Bronchial epithelial cell (primary cell): ENCODE measurements at regions not wholly inside any gene's neighbourhood (a gene's known extent, or its start where the extent isn't known, plus 50 kb on each side); places are given as distances from the start of the nearest gene placed in this dataset.

ENCODE experiments used
- DNase-seq: peaks from one replicate; pipeline ENCODE4 v3.0.0-alpha.2; 2010; ENCODE audit warnings: low read depth
- FAIRE-seq: peaks from 2 replicates; lab custom pipeline; 2011; peaks lifted over from hg19 to GRCh38; lab: Jason Lieb, UNC
- H3K27me3 ChIP-seq: 2 replicates; pipeline ENCODE4 v1.5.1; 2011; ENCODE audit warnings: low read length; ENCODE audit not compliant: control insufficient read depth, insufficient read depth
- H3K36me3 ChIP-seq: 2 replicates; pipeline ENCODE4 v1.5.1; 2011; ENCODE audit warnings: low read length; ENCODE audit not compliant: control insufficient read depth, insufficient read depth
- H3K4me3 ChIP-seq: 2 replicates; pipeline ENCODE4 v1.5.1; 2011; ENCODE audit warnings: mild to moderate bottlenecking, low read depth, low read length, control low read depth
- CTCF ChIP-seq: IDR thresholded peaks from 2 replicates; pipeline ENCODE4 v1.5.1; 2011; ENCODE audit warnings: mild to moderate bottlenecking, moderate library complexity, low read length, control low read depth, inconsistent platforms; ENCODE audit not compliant: insufficient read depth, severe bottlenecking

DNA sequence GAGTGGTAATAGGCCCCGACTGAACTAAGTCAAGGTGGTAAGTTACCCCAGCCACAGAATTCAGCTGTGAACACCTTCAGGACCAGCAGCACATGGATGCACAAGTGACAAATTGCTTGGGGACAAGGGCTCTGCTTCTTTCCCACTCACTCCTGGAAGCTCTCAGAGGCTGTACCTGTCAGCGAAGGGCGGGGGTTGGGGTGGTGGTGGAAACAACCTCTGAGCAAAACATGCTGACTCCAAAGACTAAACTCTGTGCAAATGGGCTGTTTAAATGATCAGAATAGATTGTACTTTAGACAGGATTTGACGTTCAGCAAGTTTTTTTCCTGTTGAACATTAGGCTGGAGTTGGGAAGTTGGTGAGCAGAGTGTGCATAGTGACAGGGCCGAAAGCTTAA, 544.5 kb upstream of the ZNF608 start:
- no peak for TF ChIP-seq CTCF
- DNase-seq (no peak), FAIRE-seq (no peak)
- Histone ChIP-seq H3K36me3 (no peaks in the 10 kb centered on the region), H3K27me3 (no peaks in the 10 kb centered on the region), H3K4me3 (no peak overlapping the region)

DNA sequence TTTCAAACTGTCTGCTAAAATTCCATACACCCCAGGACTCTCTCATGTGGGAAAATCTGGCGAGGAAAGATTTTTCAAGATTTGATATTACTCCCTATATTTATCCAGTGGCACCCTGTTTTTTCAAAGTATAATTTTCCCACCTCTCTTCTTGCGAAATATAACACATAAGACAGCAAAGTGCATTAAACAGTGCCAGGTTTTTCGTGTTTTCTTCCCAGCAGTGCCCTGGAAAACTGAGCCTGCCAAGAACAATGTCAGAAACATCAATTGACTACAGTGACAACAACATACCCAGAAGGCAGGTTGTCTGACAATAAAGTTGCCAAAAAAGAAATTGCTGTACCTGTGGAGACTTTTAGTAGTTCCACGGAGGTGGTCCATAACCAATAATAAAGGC, 545.0 kb upstream of the ZNF608 start:
- DNase-seq (no peak), FAIRE-seq (no peak)
- H3K27me3 ChIP-seq = no peaks in the 10 kb centered on the region
- no peak overlapping the region for H3K4me3 ChIP-seq
- no peaks in the 10 kb centered on the region for H3K36me3 ChIP-seq
- TF ChIP-seq CTCF = no peak

GRCh38 chr5:125293223-125293622, 546.8 kb upstream of the ZNF608 start:
- Histone ChIP-seq H3K4me3 (no peak overlapping the region), H3K36me3 (no peaks in the 10 kb centered on the region), H3K27me3 (no peaks in the 10 kb centered on the region)
- FAIRE-seq (no peak), DNase-seq (no peak)
- no peak for TF ChIP-seq CTCF

DNA sequence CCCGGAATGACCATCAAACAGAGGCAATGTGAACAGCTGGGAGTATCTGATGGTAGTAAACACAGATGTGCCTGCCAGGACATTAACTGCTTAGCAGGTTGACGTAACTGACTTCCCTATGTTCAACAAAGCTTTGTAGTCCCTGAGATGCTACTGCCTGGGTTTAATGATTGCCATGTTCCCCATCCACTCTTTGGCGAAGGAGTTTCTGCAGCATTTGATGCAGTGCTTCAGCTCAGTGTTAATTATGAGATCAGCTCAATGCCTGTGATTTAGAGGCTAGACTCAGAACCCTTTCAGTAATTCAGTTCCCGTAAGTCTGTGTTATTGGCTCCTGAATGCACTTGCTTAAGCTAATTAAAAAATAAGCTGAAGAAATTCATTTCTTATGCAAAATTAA, 547.3 kb upstream of the ZNF608 start:
- no peaks in the 10 kb centered on the region for H3K27me3 ChIP-seq
- no peaks in the 10 kb centered on the region for H3K36me3 ChIP-seq
- no peak for TF ChIP-seq CTCF
- DNase-seq (no peak), FAIRE-seq (no peak)
- no peak overlapping the region for H3K4me3 ChIP-seq

- no peak for TF ChIP-seq CTCF
- FAIRE-seq (no peak), DNase-seq (no peak)
- Histone ChIP-seq H3K27me3 (no peaks in the 10 kb centered on the region), H3K4me3 (no peak overlapping the region), H3K36me3 (no peaks in the 10 kb centered on the region)
These were observed 548.4 kb upstream of the ZNF608 start for GRCh38 chr5:125294844-125295243.

- FAIRE-seq (peak; percentile 83), DNase-seq (peak; percentile 55)
- no peak for TF ChIP-seq CTCF
- no peak overlapping the region for H3K4me3 ChIP-seq
- no peaks in the 10 kb centered on the region for H3K36me3 ChIP-seq
- H3K27me3 ChIP-seq = no peaks in the 10 kb centered on the region
These were observed 549.0 kb upstream of the ZNF608 start for GRCh38 chr5:125295405-125295872.
